ENCODE measurements at regions not wholly inside any gene's neighbourhood (a gene's known extent, or its start where the extent isn't known, plus 50 kb on each side); places are given as distances from the start of the nearest gene placed in this dataset.

DNA sequence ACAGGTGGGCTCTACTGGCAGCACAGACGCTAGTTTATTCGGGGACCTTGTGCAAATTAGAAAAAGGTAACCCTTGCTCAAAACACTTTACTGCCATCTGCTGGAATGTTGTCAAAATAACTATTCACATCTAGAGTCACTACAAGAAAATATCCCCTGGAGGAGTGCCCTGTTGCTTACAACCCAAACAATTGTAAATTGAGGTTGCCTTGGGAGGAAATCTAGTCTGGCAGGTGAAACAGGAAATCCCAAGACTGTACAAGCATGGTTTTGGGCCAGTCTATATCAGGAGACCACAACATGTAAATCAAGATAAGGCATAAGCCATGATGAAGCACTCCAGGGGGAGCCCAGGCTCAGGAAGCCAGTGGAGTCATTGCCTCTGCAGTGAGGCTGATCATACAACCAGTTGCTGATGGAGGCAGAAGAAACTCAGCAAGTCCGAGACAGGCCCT, 136.8 kb upstream of the ACP3 start:
- no peak overlapping the region for H3K4me2 ChIP-seq (ENCODE audit: low read depth, low read length, poor library complexity, severe bottlenecking)
- no peaks in the 10 kb centered on the region for H3K79me2 ChIP-seq (ENCODE audit: insufficient read depth, low read length)
- H3K9me3 ChIP-seq (ENCODE audit: insufficient read depth, low read length): no peaks in the 10 kb centered on the region
- no peak overlapping the region for H3K27ac ChIP-seq (ENCODE audit: low read depth, low read length)
- H2AFZ ChIP-seq (ENCODE audit: low read depth, low read length, severe bottlenecking): no peak overlapping the region
- no peaks in the 10 kb centered on the region for H4K20me1 ChIP-seq (ENCODE audit: low read depth, low read length)
- H3K9me2 ChIP-seq (replicated peaks; ENCODE audit: insufficient read depth, low read length): no peaks in the 10 kb centered on the region
- no peaks in the 10 kb centered on the region for H3K36me3 ChIP-seq (ENCODE audit: low read length)
- TF ChIP-seq, protein P1, sequence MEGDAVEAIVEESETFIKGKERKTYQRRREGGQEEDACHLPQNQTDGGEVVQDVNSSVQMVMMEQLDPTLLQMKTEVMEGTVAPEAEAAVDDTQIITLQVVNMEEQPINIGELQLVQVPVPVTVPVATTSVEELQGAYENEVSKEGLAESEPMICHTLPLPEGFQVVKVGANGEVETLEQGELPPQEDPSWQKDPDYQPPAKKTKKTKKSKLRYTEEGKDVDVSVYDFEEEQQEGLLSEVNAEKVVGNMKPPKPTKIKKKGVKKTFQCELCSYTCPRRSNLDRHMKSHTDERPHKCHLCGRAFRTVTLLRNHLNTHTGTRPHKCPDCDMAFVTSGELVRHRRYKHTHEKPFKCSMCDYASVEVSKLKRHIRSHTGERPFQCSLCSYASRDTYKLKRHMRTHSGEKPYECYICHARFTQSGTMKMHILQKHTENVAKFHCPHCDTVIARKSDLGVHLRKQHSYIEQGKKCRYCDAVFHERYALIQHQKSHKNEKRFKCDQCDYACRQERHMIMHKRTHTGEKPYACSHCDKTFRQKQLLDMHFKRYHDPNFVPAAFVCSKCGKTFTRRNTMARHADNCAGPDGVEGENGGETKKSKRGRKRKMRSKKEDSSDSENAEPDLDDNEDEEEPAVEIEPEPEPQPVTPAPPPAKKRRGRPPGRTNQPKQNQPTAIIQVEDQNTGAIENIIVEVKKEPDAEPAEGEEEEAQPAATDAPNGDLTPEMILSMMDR (IDR thresholded peaks at IDR 0.05; ENCODE audit: insufficient read depth, low read length, poor library complexity, severe bottlenecking): peak; percentile 33
- TF ChIP-seq EZH2phosphoT487 (conservative IDR thresholded peaks at IDR 0.05; ENCODE audit: low read length): no peak
- H3F3A ChIP-seq (ENCODE audit: insufficient read depth): no peaks in the 10 kb centered on the region
- no peak overlapping the region for H3K9ac ChIP-seq (ENCODE audit: low read length)
- no peak overlapping the region for H3K4me3 ChIP-seq (ENCODE audit: insufficient read depth, low read length, poor library complexity, severe bottlenecking)
- H3K27me3 ChIP-seq (ENCODE audit: low read length): no peaks in the 10 kb centered on the region

DNA sequence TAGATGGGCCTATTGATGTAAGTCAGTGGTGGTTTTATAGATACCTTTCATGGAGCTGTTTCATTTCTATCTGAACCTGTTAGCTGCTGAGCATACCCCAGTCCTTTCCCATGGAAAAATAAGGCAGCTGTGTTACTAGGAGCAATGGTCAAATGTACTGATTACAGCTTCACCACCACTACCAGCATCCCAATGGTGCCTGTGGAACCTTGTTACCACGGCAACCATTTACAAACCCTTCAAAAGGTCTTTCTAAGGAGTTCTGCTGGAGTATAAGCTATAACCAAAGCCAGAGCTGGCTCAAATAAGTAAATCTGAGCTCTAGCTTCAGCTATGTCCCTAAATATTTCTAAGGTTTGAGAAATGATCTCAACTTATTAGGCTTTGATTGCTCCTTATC, 133.4 kb upstream of the ACP3 start:
- Histone ChIP-seq H3K4me2 (ENCODE audit: low read depth, low read length, poor library complexity, severe bottlenecking) (no peak overlapping the region), H3K27ac (ENCODE audit: low read depth, low read length) (no peak overlapping the region), H3K27me3 (ENCODE audit: low read length) (no peaks in the 10 kb centered on the region), H3K79me2 (ENCODE audit: insufficient read depth, low read length) (no peaks in the 10 kb centered on the region), H3K9me3 (ENCODE audit: insufficient read depth, low read length) (no peaks in the 10 kb centered on the region), H3K36me3 (ENCODE audit: low read length) (no peaks in the 10 kb centered on the region), H3K4me3 (ENCODE audit: insufficient read depth, low read length, poor library complexity, severe bottlenecking) (no peak overlapping the region), H2AFZ (ENCODE audit: low read depth, low read length, severe bottlenecking) (no peak overlapping the region), H3K9me2 (replicated peaks; ENCODE audit: insufficient read depth, low read length) (no peaks in the 10 kb centered on the region), H4K20me1 (ENCODE audit: low read depth, low read length) (no peaks in the 10 kb centered on the region), H3F3A (ENCODE audit: insufficient read depth) (no peaks in the 10 kb centered on the region), H3K9ac (ENCODE audit: low read length) (no peak overlapping the region)
- TF ChIP-seq, protein P1 (IDR thresholded peaks at IDR 0.05; ENCODE audit: insufficient read depth, low read length, poor library complexity, severe bottlenecking): no peak
- TF ChIP-seq EZH2phosphoT487 (conservative IDR thresholded peaks at IDR 0.05; ENCODE audit: low read length): no peak

DNA sequence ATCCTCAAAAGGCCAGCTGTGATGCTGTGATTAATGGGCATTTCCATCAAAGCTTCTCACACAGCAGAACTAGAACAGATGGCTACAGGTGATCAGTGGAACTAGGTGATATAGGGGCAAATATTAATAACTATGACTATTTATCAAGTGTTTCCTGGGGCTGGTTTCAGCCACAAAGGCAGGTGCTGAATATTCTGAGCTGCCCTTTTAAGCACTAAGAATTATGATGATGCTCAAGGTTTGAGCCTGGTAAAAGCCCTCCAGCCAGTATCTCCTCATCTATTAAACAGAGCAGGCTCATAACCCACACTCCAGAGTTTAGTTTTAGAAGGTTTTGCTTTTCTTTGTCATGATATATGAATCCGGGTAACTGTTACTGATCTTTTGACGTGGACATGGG, 129.5 kb upstream of the ACP3 start:
- TF ChIP-seq, protein P1 (IDR thresholded peaks at IDR 0.05; ENCODE audit: insufficient read depth, low read length, poor library complexity, severe bottlenecking): no peak
- TF ChIP-seq EZH2phosphoT487 (conservative IDR thresholded peaks at IDR 0.05; ENCODE audit: low read length): no peak
- Histone ChIP-seq H3K4me2 (ENCODE audit: low read depth, low read length, poor library complexity, severe bottlenecking) (no peak overlapping the region), H3K27me3 (ENCODE audit: low read length) (no peaks in the 10 kb centered on the region), H3K36me3 (ENCODE audit: low read length) (no peaks in the 10 kb centered on the region), H3K4me3 (ENCODE audit: insufficient read depth, low read length, poor library complexity, severe bottlenecking) (no peak overlapping the region), H3K79me2 (ENCODE audit: insufficient read depth, low read length) (no peaks in the 10 kb centered on the region), H3F3A (ENCODE audit: insufficient read depth) (no peaks in the 10 kb centered on the region), H3K9me3 (ENCODE audit: insufficient read depth, low read length) (no peaks in the 10 kb centered on the region), H2AFZ (ENCODE audit: low read depth, low read length, severe bottlenecking) (no peak overlapping the region), H3K9me2 (replicated peaks; ENCODE audit: insufficient read depth, low read length) (no peaks in the 10 kb centered on the region), H3K27ac (ENCODE audit: low read depth, low read length) (no peak overlapping the region), H3K9ac (ENCODE audit: low read length) (no peak overlapping the region), H4K20me1 (ENCODE audit: low read depth, low read length) (no peaks in the 10 kb centered on the region)

All from SU-DHL-6 (cell line).